Erythroblast (primary cell): ENCODE measurements at regions not wholly inside any gene's neighbourhood (a gene's known extent, or its start where the extent isn't known, plus 50 kb on each side); places are given as distances from the start of the nearest gene placed in this dataset.

Source experiments
- GATA1 ChIP-seq: IDR thresholded peaks from 2 replicates; pipeline ENCODE4 v1.6.1; 2011; ENCODE audit warnings: low read depth, mild to moderate bottlenecking, control low read depth, low read length, moderate library complexity
- POLR2A ChIP-seq: IDR thresholded peaks from 2 replicates; pipeline ENCODE4 v1.6.1; 2011; ENCODE audit warnings: mild to moderate bottlenecking, low read length

DNA sequence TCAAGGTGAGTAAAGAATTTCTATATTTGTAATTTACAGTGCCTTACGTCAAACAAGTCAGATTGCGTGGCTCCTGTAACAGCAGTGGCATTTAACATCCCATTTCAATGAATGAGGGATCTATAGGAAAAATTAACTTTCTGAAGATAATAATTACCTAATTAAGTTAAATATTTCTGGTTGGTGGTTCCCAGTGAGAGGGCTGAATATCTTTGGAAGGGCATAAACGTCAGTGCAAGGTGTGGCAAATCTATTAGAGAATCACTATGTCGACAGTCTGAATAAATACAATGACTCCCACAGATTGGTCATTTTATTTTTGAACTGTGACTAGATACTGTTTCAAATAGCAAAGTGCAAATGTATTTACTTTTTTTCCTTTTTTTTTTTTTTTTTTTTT is 80.0 kb downstream of the S1PR1 start:
- no peak for TF ChIP-seq POLR2A
- TF ChIP-seq GATA1: no peak
